GM19240 (cell line): ENCODE measurements at regions not wholly inside any gene's neighbourhood (a gene's known extent, or its start where the extent isn't known, plus 50 kb on each side); places are given as distances from the start of the nearest gene placed in this dataset.

Experiments
- DNase-seq: peaks from one replicate; pipeline ENCODE4 v3.0.0; 2011; ENCODE audit warnings: low spot score; ENCODE audit not compliant: insufficient read length

DNA sequence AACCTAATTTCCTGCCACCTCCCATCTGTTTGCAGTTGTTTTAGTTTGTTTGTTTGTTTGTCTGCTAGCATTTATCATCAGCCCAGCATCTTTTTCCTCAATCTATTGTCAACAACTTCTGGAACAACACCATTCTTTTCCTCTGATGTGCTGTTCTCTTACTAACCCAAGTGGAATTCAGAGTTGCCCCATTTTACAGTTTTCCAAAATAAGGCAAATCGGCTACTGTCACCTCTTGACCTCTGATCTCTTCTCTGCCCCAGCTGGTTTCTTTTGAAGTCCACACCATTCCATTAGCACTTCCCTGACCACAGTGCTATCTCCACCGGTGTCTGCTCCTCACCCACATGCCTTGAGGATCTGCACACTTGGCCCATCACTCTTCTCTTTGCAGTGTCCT lies 102.4 kb downstream of the EFNB2 start:
- DNase-seq, result no peak

DNA sequence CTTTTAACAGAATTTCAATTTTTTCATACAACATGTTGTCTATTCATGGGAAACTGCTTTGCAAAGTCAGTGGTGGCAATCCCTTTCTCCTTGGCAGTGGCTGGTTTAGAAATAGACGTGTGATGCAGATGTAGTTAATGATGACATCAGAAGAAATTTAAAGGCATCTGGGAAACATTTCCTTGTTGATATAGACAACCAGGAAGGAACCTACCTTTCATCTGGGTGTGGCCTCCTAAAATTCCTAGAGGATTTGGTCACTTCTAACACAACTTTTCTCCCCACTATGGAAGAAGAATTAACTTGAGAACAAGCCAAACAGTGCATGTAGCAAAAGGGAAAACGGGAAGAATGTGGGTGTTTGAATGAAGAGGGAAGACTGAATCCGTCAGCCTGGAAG lies 102.8 kb downstream of the EFNB2 start:
- no peak for DNase-seq

DNA sequence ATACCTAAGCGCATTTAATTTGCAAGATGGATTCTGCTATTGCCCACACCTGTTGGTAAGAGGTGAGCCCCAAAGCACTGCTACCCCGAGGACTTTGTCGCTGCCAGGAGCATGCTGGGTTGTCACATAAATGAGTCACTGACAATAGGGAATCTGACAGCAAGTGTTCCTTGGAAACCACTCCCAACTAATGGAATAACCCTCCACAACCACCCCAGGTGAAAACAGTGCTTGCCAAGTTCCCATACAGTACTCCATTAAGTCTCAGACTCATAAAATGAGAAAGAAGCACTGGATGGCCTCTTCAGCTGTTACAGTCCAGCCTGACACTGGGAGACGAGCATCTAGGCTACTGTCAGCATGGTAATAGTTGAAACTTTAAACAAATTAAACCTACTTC lies 108.6 kb downstream of the EFNB2 start:
- no peak for DNase-seq

DNA sequence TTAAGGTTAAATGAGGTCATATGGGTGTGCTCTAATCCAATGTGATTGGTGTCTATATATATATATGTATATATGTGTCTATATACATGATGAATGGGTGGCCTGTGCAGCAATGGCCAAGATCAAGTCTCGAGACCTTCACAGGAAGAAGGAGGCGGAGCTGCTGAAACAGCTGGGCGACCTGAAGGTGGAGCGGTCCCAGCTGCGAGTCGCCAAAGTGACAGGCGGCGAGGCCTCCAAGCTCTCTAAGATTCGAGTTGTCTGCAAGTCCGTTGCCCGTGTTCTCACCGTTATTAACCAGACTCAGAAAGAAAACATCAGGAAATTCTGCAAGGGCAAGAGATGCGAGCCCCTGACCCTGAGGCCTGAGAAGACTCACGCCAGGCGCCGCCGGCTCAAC lies 109.8 kb downstream of the EFNB2 start:
- no peak for DNase-seq

DNA sequence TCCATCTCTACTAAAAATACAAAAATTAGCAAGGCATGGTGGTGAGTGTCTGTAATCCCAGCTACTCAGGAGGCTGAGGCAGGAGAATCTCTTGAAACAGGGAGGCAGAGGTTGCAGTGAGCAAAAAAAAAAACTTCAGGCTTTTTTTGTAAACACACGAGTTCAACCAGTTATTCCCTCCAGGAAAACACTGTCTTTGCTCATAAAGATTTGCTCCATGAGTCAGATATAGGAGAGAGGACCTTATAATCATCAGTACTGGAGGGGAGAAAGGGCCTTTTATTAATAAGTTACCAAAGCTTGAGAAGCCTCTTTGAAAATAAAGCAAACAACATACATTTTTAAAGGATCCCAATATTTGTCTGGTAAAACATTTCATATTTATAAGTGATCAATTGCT lies 110.7 kb downstream of the EFNB2 start:
- no peak for DNase-seq

DNA sequence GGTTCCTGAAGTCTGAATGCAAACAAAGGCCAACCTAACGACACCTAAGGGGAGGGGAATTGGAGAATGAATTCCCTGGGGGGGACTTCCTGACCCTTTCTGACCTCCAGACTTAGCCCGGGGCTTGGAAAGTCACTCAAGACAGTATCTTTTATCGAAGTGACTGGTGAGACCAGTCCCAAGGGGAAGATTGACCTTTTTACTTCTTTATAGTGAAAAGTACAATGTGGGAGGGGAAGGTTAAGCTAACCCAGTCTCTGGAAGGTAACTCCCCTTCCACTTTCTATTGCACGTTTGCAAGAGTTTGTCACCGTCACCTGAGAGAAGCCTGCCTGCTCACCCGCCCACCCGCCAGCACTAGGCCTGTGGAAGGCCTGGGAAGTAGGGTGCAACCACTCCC lies 111.9 kb downstream of the EFNB2 start:
- no peak for DNase-seq

DNA sequence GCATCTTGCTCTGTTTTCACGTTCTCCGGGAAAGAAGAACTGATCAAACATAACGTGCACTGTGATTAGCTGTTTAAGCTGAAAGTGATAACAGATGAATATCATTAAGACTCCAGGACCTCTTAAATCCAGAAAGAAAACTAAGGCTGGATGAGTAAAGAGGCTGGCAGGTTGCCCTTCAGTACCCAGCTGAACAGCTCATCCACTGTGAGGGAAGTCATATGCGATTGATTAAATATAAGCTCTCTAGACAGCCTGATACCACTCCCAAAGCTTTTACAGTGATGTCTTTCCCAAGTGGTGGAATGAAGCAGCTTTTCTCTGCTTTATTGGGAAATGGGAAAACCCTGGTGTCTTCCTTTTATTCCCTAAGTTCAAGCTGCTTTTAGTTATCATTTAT lies 116.9 kb downstream of the EFNB2 start:
- DNase-seq, result no peak

DNA sequence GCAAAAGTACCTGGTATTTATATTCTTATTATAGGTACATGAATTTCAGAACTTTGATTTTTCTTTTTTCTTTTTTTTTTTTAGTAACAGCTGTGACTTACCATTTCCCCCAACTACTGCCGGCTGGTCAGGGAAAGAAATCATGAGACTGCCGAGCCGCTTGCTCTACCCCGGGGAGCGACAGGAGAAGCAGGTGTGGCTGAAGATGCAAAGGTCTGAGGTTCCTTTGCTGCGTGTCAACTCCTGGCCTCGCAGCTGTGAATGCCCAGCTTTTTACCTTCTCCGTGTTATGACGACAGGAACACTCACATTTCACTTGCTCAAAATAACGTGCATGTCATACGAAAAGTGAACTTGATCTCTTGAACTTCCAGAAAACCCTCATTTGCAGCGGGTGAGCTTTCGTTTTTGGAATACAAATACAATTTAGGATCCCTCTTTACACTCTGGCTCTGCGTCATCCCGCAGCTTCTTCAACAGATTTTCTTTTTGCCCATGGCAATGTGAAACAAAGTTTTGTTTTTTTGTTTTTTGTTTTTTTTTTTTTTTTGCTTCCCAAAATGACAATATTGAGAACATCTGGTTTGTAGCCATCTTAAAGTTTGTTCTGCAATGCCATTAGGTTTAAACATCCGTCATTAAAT lies 117.9 kb downstream of the EFNB2 start:
- no peak for DNase-seq

DNA sequence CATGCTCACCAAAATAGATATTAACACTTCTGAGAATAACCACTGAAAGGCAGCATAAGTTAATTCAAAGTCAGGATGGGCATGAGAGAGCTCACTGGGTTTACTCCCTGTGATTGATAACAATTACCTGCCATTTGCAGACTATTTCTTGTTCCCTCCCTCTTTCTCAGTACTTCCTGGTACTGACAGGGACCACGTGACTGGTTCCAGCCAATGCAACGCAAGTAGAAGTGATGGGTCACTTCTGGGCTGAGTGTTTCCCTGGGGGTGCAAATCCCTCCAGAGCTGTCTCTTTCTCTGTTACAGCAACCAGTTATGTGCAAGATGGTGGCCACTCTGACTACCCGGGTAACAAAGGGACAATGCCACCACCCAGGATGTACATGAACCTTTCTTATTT lies 118.8 kb downstream of the EFNB2 start:
- no peak for DNase-seq

DNA sequence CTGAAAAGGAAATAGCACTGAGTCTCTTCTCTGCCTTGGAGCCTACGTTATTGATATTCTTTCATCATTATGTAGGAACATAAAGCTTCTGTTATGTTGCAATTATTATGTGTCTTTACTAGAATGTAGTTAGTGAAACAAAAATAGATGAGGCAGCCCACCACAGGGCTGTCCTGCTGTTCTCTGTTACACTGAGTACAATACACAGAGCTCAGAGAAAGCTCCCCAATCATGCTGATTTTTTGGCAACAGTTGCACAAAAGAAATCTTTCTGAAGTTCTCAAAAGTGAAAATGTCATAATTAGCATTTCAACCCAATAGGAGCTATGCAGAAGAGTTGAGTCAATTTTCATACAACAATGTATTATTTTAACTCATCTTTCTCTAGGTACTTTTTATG lies 119.5 kb downstream of the EFNB2 start:
- no peak for DNase-seq

DNA sequence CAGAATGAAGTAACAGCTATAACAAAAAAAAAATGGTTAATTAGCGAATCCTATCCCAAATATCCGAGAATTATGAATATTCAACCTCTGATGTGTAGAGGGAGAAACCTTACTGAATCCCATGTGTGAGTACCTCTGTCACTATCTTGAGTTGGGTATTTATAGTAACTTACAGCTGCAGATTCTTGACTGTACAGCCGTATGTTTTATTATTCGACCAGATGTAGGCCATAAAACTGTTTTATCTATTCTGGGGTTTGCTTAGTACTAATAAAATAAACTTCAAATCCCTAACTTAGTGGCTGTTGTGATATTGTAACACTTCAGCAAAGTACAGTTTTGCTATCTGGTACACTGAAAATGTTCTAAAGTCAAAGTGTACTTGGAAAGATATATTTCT lies 120.0 kb downstream of the EFNB2 start:
- no peak for DNase-seq

DNA sequence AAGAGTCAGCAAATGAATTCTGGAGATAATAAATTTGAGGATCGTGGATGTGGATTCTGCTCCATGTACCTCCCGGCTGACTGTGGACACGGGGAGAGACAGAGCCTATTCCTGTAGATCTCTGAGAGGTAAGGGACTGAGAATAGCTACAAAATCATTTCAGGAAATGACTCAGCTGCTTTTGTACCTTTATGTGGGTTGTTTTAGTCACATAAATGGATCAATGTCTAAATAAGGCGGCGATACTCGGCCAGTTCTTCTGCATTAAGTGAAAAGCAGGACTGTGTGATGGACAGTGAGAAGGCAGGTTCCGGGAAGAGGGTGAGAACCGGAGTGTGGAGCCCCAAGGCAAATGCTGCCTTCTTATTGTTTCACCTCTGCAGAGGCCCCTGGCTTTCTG lies 128.1 kb downstream of the EFNB2 start:
- no peak for DNase-seq

DNA sequence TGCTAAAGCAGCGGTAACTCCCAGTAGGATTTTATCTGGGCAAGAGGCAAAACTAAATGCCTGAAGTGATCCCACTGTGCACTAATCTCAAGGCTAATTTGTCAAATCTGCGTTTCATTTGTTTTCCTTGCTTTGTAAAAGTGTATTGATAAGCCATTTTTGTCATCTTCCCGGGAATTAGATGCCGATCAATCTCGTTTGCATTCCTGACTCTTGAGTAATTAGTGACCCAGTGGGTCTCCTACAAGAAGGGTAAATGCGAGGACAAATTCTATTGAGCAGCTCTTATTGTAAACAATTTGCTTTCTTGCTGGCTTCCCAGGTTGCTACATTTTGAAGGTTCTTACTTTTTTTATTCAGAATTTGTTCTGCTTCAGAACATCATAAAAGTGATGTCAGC lies 129.7 kb downstream of the EFNB2 start:
- DNase-seq, result no peak

DNA sequence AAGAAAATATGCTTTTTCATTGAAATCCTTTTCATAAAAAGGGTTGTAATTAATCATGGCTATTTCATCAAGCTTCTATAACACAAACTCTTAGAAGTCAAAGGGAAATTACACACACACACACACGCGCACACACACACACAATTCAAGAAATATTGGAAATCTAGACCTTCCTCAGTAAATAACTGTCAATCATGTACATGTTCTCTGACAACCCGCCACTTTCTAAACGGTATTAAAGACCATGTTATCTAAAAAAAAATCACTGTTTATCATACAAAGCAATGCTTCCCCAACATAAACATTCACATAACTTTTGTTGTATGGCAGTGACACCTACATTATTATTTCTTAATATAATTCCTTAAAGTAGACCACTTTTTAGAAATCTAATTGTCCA lies 132.2 kb downstream of the EFNB2 start:
- no peak for DNase-seq

DNA sequence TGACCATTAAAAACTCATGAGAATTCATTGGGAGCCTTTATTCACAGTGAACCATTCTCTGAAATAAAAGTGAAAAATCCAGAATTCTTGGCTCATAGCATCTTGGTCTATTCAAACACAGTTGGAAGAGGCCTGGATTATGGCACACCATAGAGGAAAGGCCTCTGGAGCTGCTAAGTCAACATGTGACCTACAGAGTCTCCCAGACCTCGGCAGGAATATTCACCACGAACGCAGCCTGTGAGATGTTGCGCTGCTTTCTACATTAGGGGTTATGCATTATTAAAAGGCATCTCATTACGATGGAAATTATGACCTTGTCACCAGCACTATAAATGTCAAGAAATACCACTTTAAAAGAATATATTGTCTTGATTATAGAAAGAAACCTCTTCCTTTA lies 132.6 kb downstream of the EFNB2 start:
- no peak for DNase-seq

DNA sequence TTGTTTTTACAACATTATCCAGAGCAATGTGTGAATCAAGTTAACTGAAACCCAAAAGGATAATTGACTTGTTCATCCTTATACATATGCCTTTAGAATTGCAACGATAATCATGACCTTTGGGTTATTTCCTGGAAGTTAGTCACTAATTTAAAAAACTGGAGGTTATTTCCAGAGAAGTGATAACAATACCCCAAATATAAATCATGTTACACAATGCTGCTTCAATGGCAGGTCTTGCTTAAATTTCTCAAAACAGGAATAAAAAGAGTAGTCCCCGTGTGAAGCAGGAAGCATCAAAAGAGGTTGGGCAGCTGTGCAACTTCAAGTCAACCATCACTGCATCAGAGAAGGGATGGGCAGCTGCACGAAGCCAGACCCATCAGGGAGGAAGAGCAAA lies 134.4 kb downstream of the EFNB2 start:
- no peak for DNase-seq

DNA sequence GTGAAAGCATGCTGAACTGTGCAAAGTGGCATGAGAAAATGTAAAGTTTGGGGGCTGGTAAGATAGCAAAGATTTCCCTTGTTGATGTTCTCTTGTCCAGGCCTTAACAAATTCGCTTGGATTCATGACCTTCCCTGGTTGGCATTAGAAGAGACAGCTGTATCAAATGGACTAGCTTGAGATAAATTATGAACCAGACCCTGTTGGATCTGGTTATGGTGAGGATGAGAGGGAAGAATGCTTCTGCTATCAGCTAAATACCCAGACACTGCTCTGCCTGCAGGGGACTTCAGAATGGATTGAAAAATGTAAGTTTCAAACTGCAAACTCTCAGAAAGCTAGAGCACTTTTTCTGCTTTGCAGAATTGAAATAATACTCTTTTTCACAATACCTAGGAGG lies 135.2 kb downstream of the EFNB2 start:
- no peak for DNase-seq

DNA sequence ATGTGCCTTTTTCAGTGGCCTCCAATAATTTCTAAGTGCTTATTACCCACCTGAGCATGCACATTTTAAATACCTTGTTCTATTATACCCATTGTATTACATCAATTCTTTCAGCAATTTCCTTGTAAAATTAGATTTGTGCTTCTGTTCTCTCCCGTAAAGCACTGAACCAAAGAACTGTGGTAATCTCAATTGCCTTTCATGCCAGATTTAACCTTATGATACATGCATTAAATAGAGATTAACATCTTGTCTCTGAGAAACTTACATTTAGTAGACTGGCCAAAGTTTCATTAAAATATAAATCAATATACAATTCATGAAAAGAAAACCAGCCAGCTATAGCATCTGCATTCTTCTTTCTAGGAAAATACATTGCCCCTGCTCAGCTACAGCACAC lies 137.2 kb downstream of the EFNB2 start:
- no peak for DNase-seq

DNA sequence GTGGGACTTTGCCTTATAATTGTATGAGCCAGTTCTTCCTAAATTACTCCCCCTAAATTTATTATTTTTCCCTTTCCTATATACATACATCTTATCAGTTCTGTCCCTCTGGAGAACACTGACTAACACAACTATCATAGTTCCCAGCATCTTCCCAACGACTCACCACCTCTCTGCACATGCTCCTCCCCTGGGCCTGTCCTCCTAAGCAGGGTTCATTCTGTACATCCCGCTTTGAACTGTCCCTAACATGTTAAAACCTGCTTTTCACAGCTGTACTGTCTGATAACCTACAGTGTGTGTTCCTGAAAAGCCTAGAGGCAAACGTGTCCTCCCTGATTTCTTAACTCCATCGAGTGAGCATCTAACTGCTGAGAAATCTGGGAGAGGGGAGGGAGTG lies 141.7 kb downstream of the EFNB2 start:
- DNase-seq, result no peak

DNA sequence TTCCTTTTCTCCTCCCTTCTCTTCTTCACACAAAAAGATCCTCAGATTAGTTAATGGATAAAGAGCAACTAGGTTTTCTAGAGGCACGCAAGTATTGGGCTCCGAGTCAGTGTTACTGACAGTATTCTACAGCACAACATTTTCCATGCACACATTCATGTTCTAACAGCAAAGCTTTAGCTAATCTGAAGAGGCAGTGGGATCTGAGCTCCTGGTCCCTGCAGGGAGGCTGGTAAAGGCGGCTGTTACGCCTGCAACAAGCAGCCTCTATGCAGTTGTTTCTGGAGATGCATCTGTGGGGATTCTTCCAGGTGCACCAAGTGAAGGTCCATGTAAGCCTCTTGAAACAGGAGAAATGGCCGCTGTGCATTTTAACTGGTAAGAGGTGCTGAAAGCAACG lies 143.8 kb downstream of the EFNB2 start:
- DNase-seq, result no peak

DNA sequence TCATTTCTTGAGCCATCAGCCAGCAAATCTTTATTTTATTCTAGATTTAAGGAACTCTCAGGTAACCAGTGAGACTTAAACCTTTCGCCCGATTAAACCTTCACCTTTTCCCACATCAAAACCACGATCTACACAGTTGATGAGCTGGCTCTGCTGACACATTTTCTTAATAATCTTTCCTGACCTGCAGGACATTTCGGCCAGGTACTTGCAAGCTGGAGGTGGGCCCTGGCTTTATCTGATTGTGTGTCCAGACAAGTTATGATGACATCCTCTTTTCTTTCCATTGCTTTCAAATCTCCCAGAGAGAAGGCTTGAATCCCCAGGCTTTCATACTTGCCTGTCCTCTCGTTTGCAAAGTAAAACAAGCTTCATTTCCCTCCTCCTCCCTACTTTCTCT lies 144.2 kb downstream of the EFNB2 start:
- DNase-seq, result no peak

DNA sequence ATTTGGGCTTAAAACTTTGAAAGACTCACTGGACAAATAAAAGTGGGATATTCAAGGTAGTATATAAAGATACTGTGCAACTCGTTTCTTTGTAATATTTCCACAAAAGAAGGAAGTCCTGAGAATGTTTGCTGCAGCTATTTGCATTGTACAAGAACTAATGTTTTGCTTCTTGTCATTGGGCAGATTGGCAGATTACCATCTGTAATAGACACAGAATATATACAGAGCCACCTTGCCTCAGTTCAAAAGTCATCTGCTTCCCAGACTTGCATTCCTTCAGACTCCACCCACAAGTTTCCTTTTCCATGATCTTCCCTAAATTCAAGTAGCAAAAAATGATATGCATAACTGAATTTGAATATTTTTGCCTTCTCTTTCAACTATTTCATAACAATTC lies 145.1 kb downstream of the EFNB2 start:
- no peak for DNase-seq

DNA sequence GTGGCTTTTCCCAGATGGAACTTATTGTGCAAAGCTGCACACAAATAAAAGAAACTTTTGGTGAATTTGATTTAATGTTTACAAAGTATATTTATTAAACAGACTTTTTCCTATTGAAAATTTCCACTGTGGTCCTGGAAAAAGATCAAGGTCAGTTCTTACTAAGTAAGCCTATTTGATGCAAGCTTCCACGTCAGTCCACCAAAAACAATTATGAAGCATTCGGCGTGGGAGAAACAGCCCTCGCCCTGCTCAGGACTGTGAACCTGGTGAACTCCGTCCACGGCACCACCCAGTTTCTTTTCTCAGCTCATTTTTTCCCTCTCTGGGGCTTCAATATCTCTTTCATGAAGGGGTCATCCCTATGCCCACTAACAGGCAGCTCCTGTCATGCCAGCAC lies 149.8 kb downstream of the EFNB2 start:
- no peak for DNase-seq

DNA sequence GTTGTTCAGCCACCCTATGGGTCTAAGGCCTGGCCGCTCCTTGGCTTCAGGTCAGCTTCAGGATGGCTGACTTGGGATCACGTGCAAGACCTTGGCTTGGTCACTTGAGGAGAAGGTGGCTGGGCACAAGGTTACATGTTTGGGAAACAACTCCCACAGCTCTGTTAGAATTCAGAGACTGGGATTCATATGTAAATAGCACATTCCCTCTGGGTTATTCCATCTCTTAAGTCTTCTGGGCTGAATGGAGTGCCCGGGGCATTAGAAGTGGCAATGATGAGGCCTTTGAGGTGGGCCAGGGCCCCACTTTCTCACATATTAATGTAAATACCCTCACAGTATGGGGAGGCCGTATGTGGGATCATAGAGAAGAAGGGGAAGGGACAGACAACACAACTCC lies 150.9 kb downstream of the EFNB2 start:
- DNase-seq, result no peak
